HepG2 (cell line): ENCODE measurements at regions not wholly inside any gene's neighbourhood (a gene's known extent, or its start where the extent isn't known, plus 50 kb on each side); places are given as distances from the start of the nearest gene placed in this dataset.

Experiments
- ATAC-seq: fragments of 200-7000 bp; cut with Tn5 transposase; 3 replicates; pipeline ENCODE4 v1.9.1; 2020; ENCODE audit warnings: mild to moderate bottlenecking, moderate library complexity
- BruUV-seq: library from RNA; stranded (reverse); fragments of 400-500 nt; replicated peaks from 2 replicates; lab custom pipeline; 2021; lab: Mats Ljungman, UMichigan
- CTCF ChIA-PET: fragments of 300-600 bp; formaldehyde crosslinking; extraction: SDS; loops from one replicate; lab custom pipeline; 2021; ENCODE audit warnings: low total read pairs, inconsistent platforms, low intra/inter-chr PET ratio; lab: Yijun Ruan, JAX
- POLR2A ChIA-PET: fragments of 350-600 bp; sonication (Branson Sonifier 250); formaldehyde crosslinking; loops from one replicate; lab custom pipeline; 2020; ENCODE audit warnings: antibody characterized with exemption, inconsistent platforms; lab: Yijun Ruan, JAX
- DNase-seq: peaks from one replicate; pipeline ENCODE4 v3.0.0-alpha.2; 2015; ENCODE audit warnings: low spot score
- FAIRE-seq: peaks from 3 replicates; lab custom pipeline; 2011; peaks lifted over from hg19 to GRCh38; lab: Jason Lieb, UNC
- H2AFZ ChIP-seq: one replicate; pipeline ENCODE4 v1.6.1; 2011; ENCODE audit warnings: low read length, inconsistent platforms
- H3K27ac ChIP-seq: fragments of 300-600 bp; 3 replicates; pipeline ENCODE4 v1.8.0; 2011; ENCODE audit warnings: mixed run types, mild to moderate bottlenecking, mixed read lengths, low read length, inconsistent platforms; ENCODE audit not compliant: insufficient read depth; ENCODE audit errors: extremely low read length
- H3K27me3 ChIP-seq, 2 experiments: fragments of 200-600 bp in 1 of 2; 2 replicates in 1 of 2; 3 replicates in 1 of 2; pipeline versions ENCODE4 v1.6.0 to v1.8.0; 2011; ENCODE audit warnings: low read length in 2 of 2, mild to moderate bottlenecking in 2 of 2, moderate library complexity in 2 of 2, inconsistent platforms in 1 of 2; ENCODE audit not compliant: insufficient read depth in 2 of 2, control insufficient read depth in 1 of 2
- H3K36me3 ChIP-seq, 2 experiments: fragments of 200-600 bp in 1 of 2; replicated peaks in 1 of 2; 2 replicates in 1 of 2; 3 replicates in 1 of 2; pipeline versions ENCODE4 v1.5.1 to v1.8.0; 2011; ENCODE audit warnings: low read length in 2 of 2, inconsistent platforms in 1 of 2; ENCODE audit not compliant: insufficient read depth in 2 of 2, control insufficient read depth in 1 of 2
- H3K4me1 ChIP-seq: 2 replicates; pipeline ENCODE4 v1.5.1; 2012; ENCODE audit warnings: low read length, inconsistent platforms; ENCODE audit not compliant: insufficient read depth
- H3K4me2 ChIP-seq: 2 replicates; pipeline ENCODE4 v1.6.0; 2011; ENCODE audit warnings: low read depth, low read length, inconsistent platforms
- H3K4me3 ChIP-seq, 3 experiments: fragments of 200-600 bp in 1 of 3; sonication (generic), shearing (Covaris generic) in 1 of 3; replicated peaks in 1 of 3; 2 replicates each; pipeline ENCODE4 v1.5.1; 2011 to 2016; ENCODE audit warnings: low read length in 3 of 3, inconsistent platforms in 2 of 3, low read depth in 2 of 3, mild to moderate bottlenecking in 2 of 3, control low read depth in 1 of 3, mixed read lengths in 1 of 3; ENCODE audit not compliant: insufficient read depth in 1 of 3
- H3K79me2 ChIP-seq: one replicate; pipeline ENCODE4 v1.6.1; 2011; ENCODE audit warnings: low read length, inconsistent platforms; ENCODE audit not compliant: insufficient read depth
- H3K9ac ChIP-seq: 2 replicates; pipeline ENCODE4 v1.6.0; 2011; ENCODE audit warnings: mild to moderate bottlenecking, low read depth, low read length, inconsistent platforms; ENCODE audit not compliant: insufficient read depth
- H3K9me3 ChIP-seq: 2 replicates; pipeline ENCODE4 v1.5.1; 2012; ENCODE audit warnings: mild to moderate bottlenecking, low read length
- H4K20me1 ChIP-seq: 2 replicates; pipeline ENCODE4 v1.6.0; 2011; ENCODE audit warnings: inconsistent platforms, mild to moderate bottlenecking, low read length, moderate library complexity; ENCODE audit not compliant: insufficient read depth
- ADNP ChIP-seq: sonication (generic); formaldehyde crosslinking; IDR thresholded peaks from 2 replicates; pipeline ENCODE4 v1.4.0; 2020; ENCODE audit warnings: missing genetic modification reagents
- GMEB2 ChIP-seq: IDR thresholded peaks from 2 replicates; pipeline ENCODE4 v1.6.1; 2016; ENCODE audit warnings: missing biosample characterization, missing genetic modification reagents, low read depth
- HMG20A ChIP-seq: IDR thresholded peaks from 2 replicates; pipeline ENCODE4 v1.6.1; 2016; ENCODE audit warnings: borderline replicate concordance
- KLF11 ChIP-seq: IDR thresholded peaks from 2 replicates; pipeline ENCODE4 v1.6.1; 2016; ENCODE audit warnings: missing compliant biosample characterization
- PCBP1 ChIP-seq: fragments of 200-400 bp; formaldehyde crosslinking; IDR thresholded peaks from 2 replicates; pipeline ENCODE4 v1.6.1; 2017; ENCODE audit warnings: mild to moderate bottlenecking, low read depth, low read length, borderline replicate concordance
- SPEN ChIP-seq: sonication (generic); formaldehyde crosslinking; IDR thresholded peaks from 2 replicates; pipeline ENCODE4 v1.5.1; 2020; ENCODE audit warnings: low read depth, mild to moderate bottlenecking, missing genetic modification reagents
- SRSF9 ChIP-seq: fragments of 200-400 bp; formaldehyde crosslinking; IDR thresholded peaks from 2 replicates; pipeline ENCODE4 v1.6.1; 2018; ENCODE audit warnings: borderline replicate concordance, mild to moderate bottlenecking, low read depth, low read length; ENCODE audit not compliant: insufficient read depth, poor library complexity, severe bottlenecking
- SRY ChIP-seq: sonication (generic); formaldehyde crosslinking; IDR thresholded peaks from 2 replicates; pipeline ENCODE4 v1.8.0; 2022; ENCODE audit warnings: mild to moderate bottlenecking, missing genetic modification reagents
- TFDP2 ChIP-seq: sonication (generic); formaldehyde crosslinking; IDR thresholded peaks from 2 replicates; pipeline ENCODE4 v1.4.0; 2020; ENCODE audit warnings: missing genetic modification reagents
- ZBTB10 ChIP-seq: sonication (generic); formaldehyde crosslinking; IDR thresholded peaks from 2 replicates; pipeline ENCODE4 v1.4.0; 2020; ENCODE audit warnings: missing genetic modification reagents, borderline replicate concordance
- ZBTB38 ChIP-seq: sonication (generic); formaldehyde crosslinking; IDR thresholded peaks from 2 replicates; pipeline ENCODE4 v1.5.1; 2020; ENCODE audit warnings: mild to moderate bottlenecking, missing genetic modification reagents
- ZBTB7B ChIP-seq: sonication (generic); formaldehyde crosslinking; IDR thresholded peaks from 2 replicates; pipeline ENCODE4 v1.4.0; 2020; ENCODE audit warnings: missing genetic modification reagents
- ZFP36L1 ChIP-seq: sonication (generic); formaldehyde crosslinking; IDR thresholded peaks from 2 replicates; pipeline ENCODE4 v1.8.0; 2022; ENCODE audit warnings: mild to moderate bottlenecking, missing genetic modification reagents, moderate library complexity
- ZNF235 ChIP-seq: sonication (generic); formaldehyde crosslinking; IDR thresholded peaks from 2 replicates; pipeline ENCODE4 v1.8.1; 2023; ENCODE audit warnings: mild to moderate bottlenecking, missing genetic modification reagents, borderline replicate concordance
- WGBS: methylation state at CpG from one replicate; pipeline ENCODE4 v1.1.6; 2017; ENCODE audit warnings: low lambda C conversion rate; 5-methylcytosine and 5-hydroxymethylcytosine counted together
- in situ Hi-C: cut with HindIII; loops from 2 replicates; pipeline ENCODE4 v1.10.0; 2017; ENCODE audit warnings: low pct_unique_long_range_greater_than_20kb; ENCODE audit not compliant: extremely low pct_ligation_motif_present
- intact Hi-C: fragments of 100-400 bp; cut with micrococcal nuclease; formaldehyde crosslinking; loops from one replicate; pipeline ENCODE4 v1.10.0; 2022; ENCODE audit not compliant: unreplicated experiment

- TF ChIP-seq GMEB2 = no peak
- no peak for TF ChIP-seq SRSF9
Measured at GRCh38 chr3:74091204-74091603, 466.5 kb upstream of the PDZRN3 start (continued).

- H3K9me3 ChIP-seq = no peaks in the 10 kb centered on the region
- intact Hi-C loops = no loop called here
- ATAC-seq = no peak
- no peaks in the 10 kb centered on the region for H3K4me1 ChIP-seq
- no peaks in the 10 kb centered on the region for H4K20me1 ChIP-seq
- H3K27ac ChIP-seq = no peak overlapping the region
- H3K27me3 ChIP-seq = no peaks in the 10 kb centered on the region
- WGBS = 0% methylated on average over 1 of the region's 1 CpG
- no peaks in the 10 kb centered on the region for H3K79me2 ChIP-seq
- no peak for DNase-seq
- TF ChIP-seq ZFP36L1 (no peak), ZNF235 (CRISPR knock-in tag) (no peak), ZBTB10 (CRISPR knock-in tag) (no peak), PCBP1 (no peak), ZBTB38 (CRISPR knock-in tag) (no peak), SRY (no peak), ADNP (CRISPR knock-in tag) (no peak), KLF11 (CRISPR knock-in tag) (no peak), ZBTB7B (CRISPR knock-in tag) (no peak), SPEN (no peak), TFDP2 (CRISPR knock-in tag) (no peak), HMG20A (CRISPR knock-in tag) (no peak)
- POLR2A ChIA-PET = no interaction called here
- H2AFZ ChIP-seq = no peak overlapping the region
- FAIRE-seq = no peak
- no peak overlapping the region for H3K4me3 ChIP-seq
- H3K9ac ChIP-seq = no peak overlapping the region
- BruUV-seq = no TSS peak
- CTCF ChIA-PET = no interaction called here
- no peaks in the 10 kb centered on the region for H3K36me3 ChIP-seq
- H3K4me2 ChIP-seq = no peak overlapping the region
- in situ Hi-C loops = no loop called here
Measured at GRCh38 chr3:74089814-74090213, 465.1 kb upstream of the PDZRN3 start.
